Peyer's patch (tissue), 4 donors: ENCODE measurements at regions not wholly inside any gene's neighbourhood (a gene's known extent, or its start where the extent isn't known, plus 50 kb on each side); places are given as distances from the start of the nearest gene placed in this dataset.

ENCODE experiments used
- POLR2A ChIP-seq, 2 donors: fragments of 450-650 bp; IDR thresholded peaks; one replicate each; pipeline ENCODE4 v1.5.1; 2017; ENCODE audit warnings: antibody characterized with exemption in 2 of 2, mild to moderate bottlenecking in 2 of 2, moderate library complexity in 2 of 2
- TF ChIP-seq, protein P1 (sequence below), 6 experiments: fragments of 450-650 bp in 4 of 6; fragments of 200-600 bp in 2 of 6; sonication (generic) in 1 of 6; IDR thresholded peaks; one replicate each; pipeline ENCODE4 v1.5.1; 2017 to 2019; ENCODE audit warnings: antibody characterized with exemption in 6 of 6, mild to moderate bottlenecking in 3 of 6, moderate library complexity in 1 of 6

DNA sequence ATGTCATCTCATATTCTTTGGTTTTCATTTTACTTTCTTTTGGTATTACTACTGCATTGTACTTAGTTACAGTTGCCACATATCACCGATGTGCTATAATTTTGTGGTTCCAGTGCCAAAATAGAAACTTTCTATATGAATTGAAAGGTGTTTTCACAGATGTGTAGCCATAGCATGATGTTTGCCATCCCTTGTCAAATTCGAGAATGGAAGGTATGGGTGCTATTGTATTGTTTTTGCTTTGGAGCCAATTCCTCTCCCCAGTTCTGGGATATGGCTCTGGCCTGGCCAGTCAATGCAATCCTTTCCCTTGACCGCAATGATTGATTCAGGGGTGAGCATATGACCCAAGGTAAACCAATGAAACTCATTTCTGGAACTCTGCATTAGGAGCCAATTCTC is 86.2 kb upstream of the RPS6KA3 start:
- TF ChIP-seq, protein P1, sequence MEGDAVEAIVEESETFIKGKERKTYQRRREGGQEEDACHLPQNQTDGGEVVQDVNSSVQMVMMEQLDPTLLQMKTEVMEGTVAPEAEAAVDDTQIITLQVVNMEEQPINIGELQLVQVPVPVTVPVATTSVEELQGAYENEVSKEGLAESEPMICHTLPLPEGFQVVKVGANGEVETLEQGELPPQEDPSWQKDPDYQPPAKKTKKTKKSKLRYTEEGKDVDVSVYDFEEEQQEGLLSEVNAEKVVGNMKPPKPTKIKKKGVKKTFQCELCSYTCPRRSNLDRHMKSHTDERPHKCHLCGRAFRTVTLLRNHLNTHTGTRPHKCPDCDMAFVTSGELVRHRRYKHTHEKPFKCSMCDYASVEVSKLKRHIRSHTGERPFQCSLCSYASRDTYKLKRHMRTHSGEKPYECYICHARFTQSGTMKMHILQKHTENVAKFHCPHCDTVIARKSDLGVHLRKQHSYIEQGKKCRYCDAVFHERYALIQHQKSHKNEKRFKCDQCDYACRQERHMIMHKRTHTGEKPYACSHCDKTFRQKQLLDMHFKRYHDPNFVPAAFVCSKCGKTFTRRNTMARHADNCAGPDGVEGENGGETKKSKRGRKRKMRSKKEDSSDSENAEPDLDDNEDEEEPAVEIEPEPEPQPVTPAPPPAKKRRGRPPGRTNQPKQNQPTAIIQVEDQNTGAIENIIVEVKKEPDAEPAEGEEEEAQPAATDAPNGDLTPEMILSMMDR (IDR thresholded peaks at IDR 0.05): no peak
- no peak for TF ChIP-seq POLR2A (IDR thresholded peaks at IDR 0.05)
